ENCODE measurements at regions not wholly inside any gene's neighbourhood (a gene's known extent, or its start where the extent isn't known, plus 50 kb on each side); places are given as distances from the start of the nearest gene placed in this dataset.

- no peak for TF ChIP-seq REST (IDR thresholded peaks at IDR 0.05; ENCODE audit: unreplicated experiment)
- TF ChIP-seq CTCF (conservative IDR thresholded peaks at IDR 0.05; ENCODE audit: low read depth in 2 of 2): no peak
- no peak for TF ChIP-seq EZH2phosphoT487 (IDR thresholded peaks at IDR 0.05; ENCODE audit: unreplicated experiment)
- TF ChIP-seq POLR2AphosphoS5 (IDR thresholded peaks at IDR 0.05; ENCODE audit: low read depth): no peak
- no peak for TF ChIP-seq CREB1 (CRISPR knock-in tag; IDR thresholded peaks at IDR 0.05; ENCODE audit: low read depth)
- no peak for TF ChIP-seq EZH2 (IDR thresholded peaks at IDR 0.05; ENCODE audit: low read depth, unreplicated experiment)
- TF ChIP-seq ZNF331 (CRISPR knock-in tag; IDR thresholded peaks at IDR 0.05; ENCODE audit: low read depth): no peak
- TF ChIP-seq ETS1 (IDR thresholded peaks at IDR 0.05): no peak
- TF ChIP-seq JUNB (IDR thresholded peaks at IDR 0.05; ENCODE audit: unreplicated experiment): no peak
- no peak for TF ChIP-seq STAT1 (IDR thresholded peaks at IDR 0.05; ENCODE audit: unreplicated experiment)
- TF ChIP-seq NANOG (IDR thresholded peaks at IDR 0.05; ENCODE audit: borderline replicate concordance): no peak
Measured at GRCh38 chr21:33988237-33989017, 72.8 kb upstream of the ATP5PO start.

Measured in GM23338 (cell line).